GM19397 (cell line): ENCODE measurements at regions not wholly inside any gene's neighbourhood (a gene's known extent, or its start where the extent isn't known, plus 50 kb on each side); places are given as distances from the start of the nearest gene placed in this dataset.
"Not testable (repeated sequence)": the region's sequence is repeated elsewhere in the genome, so short reads cannot be mapped to it uniquely, and the experiment has no call there.

Experiments used
- ATAC-seq: cut with Tn5 transposase; IDR thresholded peaks from one replicate; pipeline ENCODE4 v1.9.1; 2021; ENCODE audit warnings: mild to moderate bottlenecking, moderate library complexity; ENCODE audit not compliant: unreplicated experiment

- not testable (repeated sequence) for ATAC-seq
Observed at GRCh38 chr18:68153821-68154220, 561.1 kb downstream of the TMX3 start.

DNA sequence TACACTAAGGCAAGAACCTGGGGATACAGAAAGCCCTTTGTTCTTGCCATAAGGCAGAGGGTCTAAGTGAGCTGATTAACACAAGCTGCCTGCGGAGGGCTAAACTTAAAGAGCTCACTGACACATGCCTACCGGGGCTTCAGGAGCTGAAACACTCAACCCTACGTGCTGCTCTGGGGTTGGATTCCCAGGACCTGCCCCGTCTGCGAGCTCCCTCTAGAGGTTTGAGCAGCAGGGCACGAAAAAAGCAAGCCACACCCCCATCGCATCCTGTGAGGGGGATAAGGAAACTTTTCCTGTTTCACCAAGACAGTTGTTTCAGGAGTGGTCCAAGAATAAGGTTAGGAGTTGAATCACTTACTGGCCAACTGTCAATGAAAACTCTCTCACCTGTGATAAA lies 562.1 kb downstream of the TMX3 start:
- ATAC-seq = no peak

GRCh38 chr18:68150961-68151360 lies 563.9 kb downstream of the TMX3 start:
- ATAC-seq = no peak

GRCh38 chr18:68148863-68149262 lies 566.0 kb downstream of the TMX3 start:
- no peak for ATAC-seq

DNA sequence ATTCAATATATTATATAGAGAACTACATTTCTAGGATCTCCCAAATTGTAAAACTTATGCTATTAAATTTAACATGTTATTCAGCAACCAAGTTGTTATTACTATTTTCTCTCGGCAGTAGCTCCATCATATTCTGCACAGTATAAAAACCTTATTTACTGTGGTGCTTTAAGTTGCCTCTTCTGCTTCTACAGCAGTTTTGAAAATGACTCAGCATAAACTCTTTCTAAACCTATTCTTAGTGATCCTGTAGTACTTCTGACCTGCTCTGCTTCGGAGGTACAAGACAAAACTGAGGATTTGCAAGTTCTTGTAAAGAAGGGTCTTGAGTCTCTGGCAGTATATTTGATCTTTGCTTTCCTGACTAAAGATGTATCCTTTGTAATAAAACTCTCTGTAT lies 567.2 kb downstream of the TMX3 start:
- no peak for ATAC-seq

GRCh38 chr18:68121826-68122225 lies 593.1 kb downstream of the TMX3 start:
- no peak for ATAC-seq

DNA sequence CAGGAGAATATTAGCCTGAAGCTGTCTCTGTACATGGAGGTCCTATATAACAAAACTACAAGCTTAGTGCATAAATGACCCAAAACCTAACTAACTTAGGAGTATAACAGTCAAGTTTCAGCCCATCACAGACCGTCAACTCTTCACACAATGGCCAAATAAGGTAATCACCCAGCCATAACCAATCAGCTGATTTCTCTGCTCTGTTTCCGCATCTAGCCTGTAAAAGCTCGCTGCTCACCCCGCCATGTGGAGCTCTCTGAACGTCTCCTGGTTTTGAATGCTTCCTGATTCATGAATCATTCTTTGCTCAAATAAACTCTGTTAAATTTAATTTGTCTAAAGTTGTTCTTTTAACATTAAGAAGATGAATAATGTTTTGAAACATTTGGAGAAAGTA lies 593.6 kb downstream of the TMX3 start:
- no peak for ATAC-seq

- no peak for ATAC-seq
Observed at GRCh38 chr18:68114989-68115388, 598.5 kb upstream of the DSEL start.

DNA sequence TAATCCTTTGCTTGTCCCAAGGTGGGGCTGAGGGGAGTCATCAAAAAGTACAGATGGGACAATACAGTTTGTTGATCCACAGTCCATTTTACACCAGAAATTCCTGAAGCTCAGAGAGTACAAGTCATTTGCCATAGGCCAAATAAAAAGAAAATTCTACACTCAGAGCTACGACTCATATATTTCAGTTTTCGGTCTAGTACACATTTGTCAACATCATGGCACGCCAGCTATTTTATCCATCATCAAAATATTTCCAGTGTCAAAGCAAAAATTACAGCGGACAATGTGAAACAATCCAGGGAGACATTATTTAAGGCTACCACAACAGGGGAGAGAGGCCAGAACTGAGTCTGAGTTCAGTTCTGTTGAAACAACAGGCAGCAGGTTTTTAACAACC lies 587.5 kb upstream of the DSEL start:
- ATAC-seq = no peak

- no peak for ATAC-seq
Observed at GRCh38 chr18:68103561-68103960, 587.0 kb upstream of the DSEL start.

DNA sequence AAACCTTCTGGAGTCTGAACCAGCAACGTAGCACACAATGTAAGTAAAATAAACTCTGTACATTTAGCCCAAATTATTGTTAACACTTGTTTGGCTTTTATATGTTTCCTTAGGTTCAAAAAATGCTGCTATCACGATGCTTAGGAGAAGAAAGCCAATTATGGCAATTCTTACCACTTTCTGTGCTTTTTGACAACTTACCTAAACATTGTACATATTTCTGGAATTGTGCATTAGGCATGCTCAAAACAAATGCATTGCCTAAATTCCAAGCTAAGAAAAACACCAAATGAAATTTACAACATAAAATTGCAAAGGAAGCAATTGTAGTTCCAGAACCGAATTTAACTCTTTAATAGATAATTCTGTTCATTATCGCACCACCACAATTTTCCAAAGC lies 585.6 kb upstream of the DSEL start:
- ATAC-seq = no peak

- no peak for ATAC-seq
Observed at GRCh38 chr18:68098655-68099054, 582.1 kb upstream of the DSEL start.

- ATAC-seq = no peak
Observed at GRCh38 chr18:68086481-68086880, 570.0 kb upstream of the DSEL start.

DNA sequence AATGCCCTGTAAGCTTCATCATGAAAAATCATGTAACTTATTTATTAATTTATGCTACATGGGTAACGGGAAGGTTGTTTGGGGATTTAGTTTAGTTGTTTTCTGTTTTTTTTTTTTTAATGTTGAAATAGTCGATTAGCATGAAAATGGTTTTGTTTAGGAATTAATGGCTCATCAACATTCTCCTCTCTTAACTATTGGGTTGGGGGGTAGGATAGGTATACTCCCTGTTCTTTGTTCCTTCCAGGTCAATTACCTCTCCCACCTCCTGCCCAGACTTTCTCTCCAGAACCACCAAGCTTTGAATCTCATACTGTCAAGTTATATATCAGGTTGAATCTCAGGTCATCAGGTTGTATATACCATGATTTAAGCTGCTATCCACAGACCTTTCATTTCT lies 568.7 kb upstream of the DSEL start:
- ATAC-seq = no peak

DNA sequence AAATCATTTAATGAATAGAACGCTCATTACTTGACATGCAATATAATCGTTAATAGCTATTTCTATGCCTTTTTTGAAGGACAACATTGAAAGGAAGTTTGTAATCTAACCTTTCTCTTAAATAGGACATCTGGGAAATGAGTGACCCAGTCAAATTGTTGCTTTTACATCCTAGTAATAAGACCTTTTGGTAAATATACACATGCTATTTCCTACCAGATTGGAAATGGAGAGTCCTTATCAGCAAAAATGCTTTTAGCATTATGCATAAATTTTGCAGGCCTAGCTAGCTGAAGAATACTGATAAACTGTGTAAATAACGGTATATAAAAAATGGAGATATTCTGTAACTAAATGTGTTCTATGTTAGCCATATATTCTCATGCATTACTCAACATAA lies 567.3 kb upstream of the DSEL start:
- no peak for ATAC-seq

DNA sequence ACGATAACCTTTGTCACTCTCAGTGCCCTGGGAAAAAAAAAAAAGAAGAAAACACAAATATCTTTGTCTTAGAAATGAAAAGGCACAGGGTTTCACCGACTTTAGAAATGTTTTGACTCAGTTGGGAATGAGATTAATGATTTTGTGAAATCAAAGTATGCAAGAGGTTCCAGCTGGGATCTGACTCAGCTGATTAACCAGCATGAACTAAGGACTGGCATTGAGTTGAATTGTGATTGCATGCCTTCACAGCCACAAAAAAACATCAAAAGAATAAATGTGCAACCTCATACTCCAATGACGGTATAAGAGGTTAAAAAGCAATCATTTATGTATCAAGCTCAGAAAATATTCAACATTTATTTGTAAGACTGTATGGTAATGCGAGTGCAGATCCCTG lies 566.6 kb upstream of the DSEL start:
- ATAC-seq = no peak

DNA sequence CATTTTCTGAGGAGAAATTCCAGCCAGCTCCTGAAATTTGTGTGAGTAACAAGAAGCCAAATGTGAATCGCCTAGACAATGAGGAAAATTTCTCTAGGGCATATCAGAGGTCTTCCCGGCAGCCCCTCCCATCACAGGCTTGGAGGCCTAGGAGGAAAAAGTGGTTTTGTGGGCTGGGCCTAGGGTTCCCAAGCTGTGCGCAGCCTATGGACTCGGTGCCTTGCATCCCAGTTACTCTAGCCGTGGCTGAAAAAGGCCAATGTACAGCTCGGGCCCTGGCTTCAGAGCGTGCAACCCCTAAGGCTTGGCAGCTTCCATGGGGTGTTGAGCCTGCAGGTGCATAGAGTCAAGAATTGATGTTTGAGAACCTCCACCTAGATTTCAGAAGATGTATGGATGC lies 556.2 kb upstream of the DSEL start:
- ATAC-seq = no peak

GRCh38 chr18:68060871-68061270 lies 544.4 kb upstream of the DSEL start:
- no peak for ATAC-seq

DNA sequence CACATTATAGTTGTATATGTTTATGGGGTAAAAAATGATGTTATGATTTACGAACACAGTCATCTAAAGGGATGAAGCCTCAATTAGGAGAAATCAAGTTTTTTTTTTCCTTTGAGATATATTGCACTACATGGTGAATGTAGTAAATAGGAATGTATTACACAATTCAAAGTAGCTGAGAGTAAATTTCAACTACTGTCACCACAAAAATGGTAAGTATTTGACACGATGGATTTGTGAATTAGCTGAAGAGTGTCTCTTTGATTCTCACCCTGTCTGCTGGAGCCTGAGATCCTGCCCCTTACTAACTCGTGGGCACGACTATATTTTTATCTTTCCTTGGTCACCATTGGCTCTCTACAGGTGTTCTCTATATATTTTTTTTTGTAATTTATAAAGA lies 540.4 kb upstream of the DSEL start:
- ATAC-seq = no peak

GRCh38 chr18:68054669-68055068 lies 538.1 kb upstream of the DSEL start:
- no peak for ATAC-seq

GRCh38 chr18:68053290-68053689 lies 536.8 kb upstream of the DSEL start:
- no peak for ATAC-seq

GRCh38 chr18:68041327-68041726 lies 524.8 kb upstream of the DSEL start:
- no peak for ATAC-seq

DNA sequence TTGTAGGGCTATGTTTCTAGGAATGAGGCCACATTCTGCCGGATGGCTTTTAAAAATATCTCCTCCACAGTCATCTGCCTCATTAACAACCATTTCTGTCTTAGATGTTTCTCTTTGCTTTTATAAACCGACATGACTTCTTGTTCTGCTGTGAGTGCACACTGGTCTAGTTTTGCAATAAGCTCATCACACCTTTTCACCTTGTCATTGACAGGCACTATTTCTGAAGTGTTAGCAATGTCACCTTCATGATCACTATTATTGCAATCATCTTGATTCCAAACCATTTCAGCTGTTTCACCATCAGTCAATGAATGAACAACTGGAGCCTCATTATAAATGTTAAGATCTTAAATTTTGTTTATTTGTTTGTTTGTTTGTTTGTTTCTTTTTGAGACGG lies 523.7 kb upstream of the DSEL start:
- no peak for ATAC-seq
